A549 (cell line): ENCODE measurements at regions not wholly inside any gene's neighbourhood (a gene's known extent, or its start where the extent isn't known, plus 50 kb on each side); places are given as distances from the start of the nearest gene placed in this dataset.
A peak's percentile ranks its signal among the peaks of the same experiment; 100 is the strongest.

Experiments
- ATAC-seq, 2 experiments: fragments of 200-7000 bp in 1 of 2; fragments of >200 bp in 1 of 2; cut with Nextera tagmentation in 1 of 2; cut with Tn5 transposase in 1 of 2; 3 replicates each; pipeline versions ENCODE4 v1.8.0 to v1.9.1; 2018 to 2020; ENCODE audit warnings: mild to moderate bottlenecking in 1 of 2, moderate library complexity in 1 of 2
- CTCF ChIA-PET: fragments of 300-600 bp; sonication (Branson Sonifier 250); formaldehyde crosslinking; extraction: SDS; loops from one replicate; lab custom pipeline; 2021; ENCODE audit warnings: antibody characterized with exemption, inconsistent platforms; lab: Yijun Ruan, JAX
- POLR2A ChIA-PET: fragments of 350-600 bp; formaldehyde crosslinking; extraction: SDS; loops from one replicate; lab custom pipeline; 2021; ENCODE audit warnings: antibody characterized with exemption, inconsistent platforms; lab: Yijun Ruan, JAX
- DNase-seq, 2 experiments: peaks; one replicate each; pipeline versions ENCODE4 v3.0.0 to v3.0.0-alpha.2; 2011 to 2016; ENCODE audit warnings: low read depth in 1 of 2, low spot score in 1 of 2
- FAIRE-seq: peaks from 2 replicates; lab custom pipeline; 2011; peaks lifted over from hg19 to GRCh38; lab: Jason Lieb, UNC
- H3K27ac ChIP-seq, 2 experiments: fragments of >200 bp; sonication (Bioruptor Twin); formaldehyde crosslinking; 3 replicates each; pipeline ENCODE4 v1.5.1; 2016 to 2017
- H3K4me1 ChIP-seq: fragments of >200 bp; sonication (Bioruptor Twin); formaldehyde crosslinking; 3 replicates; pipeline ENCODE4 v1.6.1; 2016
- H3K4me2 ChIP-seq: fragments of >200 bp; sonication (Bioruptor Twin); formaldehyde crosslinking; 3 replicates; pipeline ENCODE4 v1.6.1; 2016
- H3K4me3 ChIP-seq: fragments of >200 bp; sonication (Bioruptor Twin); formaldehyde crosslinking; 3 replicates; pipeline ENCODE4 v1.5.1; 2016
- H3K9me3 ChIP-seq: fragments of >200 bp; sonication (Bioruptor Twin); formaldehyde crosslinking; 3 replicates; pipeline ENCODE4 v1.6.1; 2016
- CBX2 ChIP-seq: fragments of 200-600 bp; sonication (generic); IDR thresholded peaks from 2 replicates; pipeline ENCODE4 v1.6.1; 2016; ENCODE audit warnings: low read depth, mild to moderate bottlenecking, borderline replicate concordance
- CBX8 ChIP-seq: fragments of 200-600 bp; sonication (generic); IDR thresholded peaks from 2 replicates; pipeline ENCODE4 v1.6.1; 2016
- CEBPB ChIP-seq, 2 experiments: fragments of >200 bp in 1 of 2; sonication (Bioruptor Twin) in 1 of 2; formaldehyde crosslinking in 1 of 2; IDR thresholded peaks; 2 replicates each; pipeline ENCODE4 v1.6.1; 2012 to 2016
- CHD4 ChIP-seq: fragments of 200-600 bp; sonication (generic); IDR thresholded peaks from 2 replicates; pipeline ENCODE4 v1.6.1; 2016; ENCODE audit warnings: antibody characterized with exemption, mild to moderate bottlenecking, borderline replicate concordance
- EHMT2 ChIP-seq: fragments of 200-600 bp; sonication (generic); IDR thresholded peaks from 2 replicates; pipeline ENCODE4 v1.6.1; 2016; ENCODE audit warnings: antibody characterized with exemption, low read depth, mild to moderate bottlenecking, moderate library complexity
- EP300 ChIP-seq, 2 experiments: fragments of >200 bp; sonication (Bioruptor Twin); formaldehyde crosslinking; IDR thresholded peaks; 2 replicates in 1 of 2; 3 replicates in 1 of 2; pipeline ENCODE4 v1.6.1; 2016 to 2017
- FOSL2 ChIP-seq, 2 experiments: fragments of 450-650 bp in 1 of 2; fragments of >200 bp in 1 of 2; sonication (Bioruptor Twin) in 1 of 2; formaldehyde crosslinking; IDR thresholded peaks; 2 replicates each; pipeline versions ENCODE4 v1.5.0 to v1.6.1; 2016 to 2020; ENCODE audit warnings: mild to moderate bottlenecking in 1 of 2, moderate library complexity in 1 of 2
- HEYL ChIP-seq: fragments of 250-450 bp; sonication (Bioruptor Pico); IDR thresholded peaks from 2 replicates; pipeline ENCODE4 v1.8.0; 2021; ENCODE audit warnings: mild to moderate bottlenecking, moderate library complexity
- HOXA7 ChIP-seq: fragments of 250-450 bp; sonication (Bioruptor Pico); IDR thresholded peaks from 2 replicates; pipeline ENCODE4 v1.5.0; 2020; ENCODE audit warnings: mild to moderate bottlenecking, moderate library complexity
- HOXB5 ChIP-seq: fragments of 250-450 bp; sonication (Bioruptor Pico); IDR thresholded peaks from 2 replicates; pipeline ENCODE4 v1.5.0; 2020; ENCODE audit warnings: mild to moderate bottlenecking, moderate library complexity
- JUN ChIP-seq, 2 experiments: fragments of >200 bp; sonication (Bioruptor Twin); formaldehyde crosslinking; IDR thresholded peaks; 2 replicates in 1 of 2; 3 replicates in 1 of 2; pipeline ENCODE4 v1.6.1; 2016 to 2017
- JUNB ChIP-seq: fragments of >200 bp; sonication (Bioruptor Twin); formaldehyde crosslinking; IDR thresholded peaks from 2 replicates; pipeline ENCODE4 v1.6.1; 2016
- KDM1A ChIP-seq: fragments of 200-600 bp; sonication (generic); IDR thresholded peaks from 2 replicates; pipeline ENCODE4 v1.6.1; 2016; ENCODE audit warnings: low read depth, mild to moderate bottlenecking
- MAFK ChIP-seq: fragments of 450-650 bp; IDR thresholded peaks from 2 replicates; pipeline ENCODE4 v1.6.1; 2014; ENCODE audit not compliant: partially characterized antibody
- POLR2A ChIP-seq: IDR thresholded peaks from 2 replicates; pipeline ENCODE4 v1.6.1; 2012; ENCODE audit warnings: mild to moderate bottlenecking, low read length
- RAD21 ChIP-seq, 2 experiments: fragments of >200 bp in 1 of 2; sonication (Bioruptor Twin) in 1 of 2; formaldehyde crosslinking in 1 of 2; IDR thresholded peaks in 1 of 2; conservative IDR thresholded peaks in 1 of 2; 2 replicates in 1 of 2; 3 replicates in 1 of 2; pipeline ENCODE4 v1.6.1; 2012 to 2018; ENCODE audit warnings: inconsistent platforms in 1 of 2
- RFX5 ChIP-seq: fragments of 450-650 bp; IDR thresholded peaks from 2 replicates; pipeline ENCODE4 v1.7.1; 2014; ENCODE audit warnings: antibody characterized with exemption, mild to moderate bottlenecking, moderate library complexity
- TFCP2L1 ChIP-seq: fragments of 250-450 bp; sonication (Bioruptor Pico); IDR thresholded peaks from 2 replicates; pipeline ENCODE4 v1.5.0; 2021; ENCODE audit warnings: mild to moderate bottlenecking
- TP53 ChIP-seq: fragments of 250-450 bp; sonication (Bioruptor Pico); IDR thresholded peaks from 2 replicates; pipeline ENCODE4 v1.5.0; 2021; ENCODE audit warnings: mild to moderate bottlenecking, moderate library complexity
- ZC3H11A ChIP-seq: fragments of 450-650 bp; IDR thresholded peaks from 2 replicates; pipeline ENCODE4 v1.6.1; 2014; ENCODE audit warnings: antibody characterized with exemption, mild to moderate bottlenecking
- ZFP36 ChIP-seq: fragments of 450-650 bp; IDR thresholded peaks from 2 replicates; pipeline ENCODE4 v1.6.1; 2014; ENCODE audit warnings: borderline replicate concordance; ENCODE audit not compliant: partially characterized antibody
- ZSCAN20 ChIP-seq: fragments of 250-450 bp; sonication (Bioruptor Pico); IDR thresholded peaks from 2 replicates; pipeline ENCODE4 v1.8.0; 2022; ENCODE audit warnings: mild to moderate bottlenecking, moderate library complexity
- WGBS: methylation state at CpG from one replicate; pipeline ENCODE4 v1.1.6; 2017; ENCODE audit errors: missing lambda C conversion rate; 5-methylcytosine and 5-hydroxymethylcytosine counted together
- TF ChIP-seq, protein P1 (sequence below): fragments of >200 bp; sonication (Bioruptor Twin); formaldehyde crosslinking; IDR thresholded peaks from 2 replicates; pipeline ENCODE4 v1.6.1; 2016
- TF ChIP-seq, protein P2 (sequence below): fragments of >200 bp; sonication (Bioruptor Twin); formaldehyde crosslinking; IDR thresholded peaks from 3 replicates; pipeline ENCODE4 v1.5.1; 2016
- TF ChIP-seq, protein P3 (sequence below): fragments of >200 bp; sonication (Bioruptor Twin); formaldehyde crosslinking; IDR thresholded peaks from 3 replicates; pipeline ENCODE4 v1.6.1; 2016
- TF ChIP-seq, protein P4 (sequence below): fragments of 450-650 bp; IDR thresholded peaks from 2 replicates; pipeline ENCODE4 v1.6.1; 2014; ENCODE audit warnings: antibody characterized with exemption
- TF ChIP-seq, protein P5 (sequence below): IDR thresholded peaks from 2 replicates; pipeline ENCODE4 v1.6.1; 2012
- TF ChIP-seq, protein P6 (sequence below): fragments of 200-600 bp; sonication (generic); IDR thresholded peaks from 2 replicates; pipeline ENCODE4 v1.6.1; 2016; ENCODE audit warnings: antibody characterized with exemption, mild to moderate bottlenecking, moderate library complexity

DNA sequence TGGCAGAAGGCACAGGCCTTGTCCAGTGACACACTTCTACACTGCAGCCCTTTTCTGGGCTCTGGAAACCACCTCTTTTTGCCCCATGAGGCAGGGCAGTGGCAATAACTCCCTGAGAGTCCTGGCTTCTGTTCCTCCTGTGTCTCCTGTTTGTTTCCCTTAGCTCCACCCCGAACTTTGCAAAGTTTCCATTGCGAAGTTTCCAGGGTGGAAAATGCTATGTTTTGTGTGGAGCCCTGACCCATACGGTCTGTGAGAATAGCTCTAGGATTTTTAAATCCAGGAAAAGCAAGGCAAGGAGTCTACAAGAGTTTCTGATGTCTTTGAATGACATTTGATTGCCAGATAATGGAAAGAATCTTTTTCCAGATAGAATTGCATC, 92.2 kb upstream of the AKR1E2 start:
- Histone ChIP-seq H3K27ac (peak overlapping the region; percentile 59 to 72), H3K4me3 (no peak overlapping the region), H3K4me1 (peaks cover 29% of the 10 kb centered on the region), H3K9me3 (no peaks in the 10 kb centered on the region)
- DNase-seq: no peak
- POLR2A ChIA-PET: no interaction called here
- FAIRE-seq: no peak
- ATAC-seq: peak in 1 of 2 experiments; percentile 46; a peak in 3 of 6 replicates
- TF ChIP-seq MAFK (no peak), HEYL (CRISPR knock-in tag) (no peak), CHD4 (no peak), POLR2A (no peak), HOXB5 (CRISPR knock-in tag) (no peak), ZSCAN20 (no peak), ZC3H11A (no peak), ZFP36 (no peak), JUNB (no peak), HOXA7 (CRISPR knock-in tag) (no peak), CBX8 (no peak), JUN (IDR thresholded peaks at IDR 0.05) (no peak), CBX2 (no peak), TFCP2L1 (CRISPR knock-in tag) (no peak)
- TF ChIP-seq, protein P1, sequence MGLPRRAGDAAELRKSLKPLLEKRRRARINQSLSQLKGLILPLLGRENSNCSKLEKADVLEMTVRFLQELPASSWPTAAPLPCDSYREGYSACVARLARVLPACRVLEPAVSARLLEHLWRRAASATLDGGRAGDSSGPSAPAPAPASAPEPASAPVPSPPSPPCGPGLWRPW: no peak
- TF ChIP-seq, protein P2, sequence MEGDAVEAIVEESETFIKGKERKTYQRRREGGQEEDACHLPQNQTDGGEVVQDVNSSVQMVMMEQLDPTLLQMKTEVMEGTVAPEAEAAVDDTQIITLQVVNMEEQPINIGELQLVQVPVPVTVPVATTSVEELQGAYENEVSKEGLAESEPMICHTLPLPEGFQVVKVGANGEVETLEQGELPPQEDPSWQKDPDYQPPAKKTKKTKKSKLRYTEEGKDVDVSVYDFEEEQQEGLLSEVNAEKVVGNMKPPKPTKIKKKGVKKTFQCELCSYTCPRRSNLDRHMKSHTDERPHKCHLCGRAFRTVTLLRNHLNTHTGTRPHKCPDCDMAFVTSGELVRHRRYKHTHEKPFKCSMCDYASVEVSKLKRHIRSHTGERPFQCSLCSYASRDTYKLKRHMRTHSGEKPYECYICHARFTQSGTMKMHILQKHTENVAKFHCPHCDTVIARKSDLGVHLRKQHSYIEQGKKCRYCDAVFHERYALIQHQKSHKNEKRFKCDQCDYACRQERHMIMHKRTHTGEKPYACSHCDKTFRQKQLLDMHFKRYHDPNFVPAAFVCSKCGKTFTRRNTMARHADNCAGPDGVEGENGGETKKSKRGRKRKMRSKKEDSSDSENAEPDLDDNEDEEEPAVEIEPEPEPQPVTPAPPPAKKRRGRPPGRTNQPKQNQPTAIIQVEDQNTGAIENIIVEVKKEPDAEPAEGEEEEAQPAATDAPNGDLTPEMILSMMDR: no peak
- TF ChIP-seq, protein P3, sequence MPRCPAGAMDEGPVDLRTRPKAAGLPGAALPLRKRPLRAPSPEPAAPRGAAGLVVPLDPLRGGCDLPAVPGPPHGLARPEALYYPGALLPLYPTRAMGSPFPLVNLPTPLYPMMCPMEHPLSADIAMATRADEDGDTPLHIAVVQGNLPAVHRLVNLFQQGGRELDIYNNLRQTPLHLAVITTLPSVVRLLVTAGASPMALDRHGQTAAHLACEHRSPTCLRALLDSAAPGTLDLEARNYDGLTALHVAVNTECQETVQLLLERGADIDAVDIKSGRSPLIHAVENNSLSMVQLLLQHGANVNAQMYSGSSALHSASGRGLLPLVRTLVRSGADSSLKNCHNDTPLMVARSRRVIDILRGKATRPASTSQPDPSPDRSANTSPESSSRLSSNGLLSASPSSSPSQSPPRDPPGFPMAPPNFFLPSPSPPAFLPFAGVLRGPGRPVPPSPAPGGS: no peak
- TF ChIP-seq, protein P4, sequence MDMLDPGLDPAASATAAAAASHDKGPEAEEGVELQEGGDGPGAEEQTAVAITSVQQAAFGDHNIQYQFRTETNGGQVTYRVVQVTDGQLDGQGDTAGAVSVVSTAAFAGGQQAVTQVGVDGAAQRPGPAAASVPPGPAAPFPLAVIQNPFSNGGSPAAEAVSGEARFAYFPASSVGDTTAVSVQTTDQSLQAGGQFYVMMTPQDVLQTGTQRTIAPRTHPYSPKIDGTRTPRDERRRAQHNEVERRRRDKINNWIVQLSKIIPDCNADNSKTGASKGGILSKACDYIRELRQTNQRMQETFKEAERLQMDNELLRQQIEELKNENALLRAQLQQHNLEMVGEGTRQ: no peak
- TF ChIP-seq, all 56 proteins: peak for 0
- H3K4me2 ChIP-seq: peak overlapping the region; percentile 19; the same call in 2 of the 3 replicates
- 48% methylated on average over 3 of the region's 3 CpGs for WGBS
- CTCF ChIA-PET: interaction anchor here (0.9 to 1.1 kb wide), 2 partner anchors 23 to 33 kb away, joined by 3 to 5 read pairs; no protein-coding TSS in a partner anchor

DNA sequence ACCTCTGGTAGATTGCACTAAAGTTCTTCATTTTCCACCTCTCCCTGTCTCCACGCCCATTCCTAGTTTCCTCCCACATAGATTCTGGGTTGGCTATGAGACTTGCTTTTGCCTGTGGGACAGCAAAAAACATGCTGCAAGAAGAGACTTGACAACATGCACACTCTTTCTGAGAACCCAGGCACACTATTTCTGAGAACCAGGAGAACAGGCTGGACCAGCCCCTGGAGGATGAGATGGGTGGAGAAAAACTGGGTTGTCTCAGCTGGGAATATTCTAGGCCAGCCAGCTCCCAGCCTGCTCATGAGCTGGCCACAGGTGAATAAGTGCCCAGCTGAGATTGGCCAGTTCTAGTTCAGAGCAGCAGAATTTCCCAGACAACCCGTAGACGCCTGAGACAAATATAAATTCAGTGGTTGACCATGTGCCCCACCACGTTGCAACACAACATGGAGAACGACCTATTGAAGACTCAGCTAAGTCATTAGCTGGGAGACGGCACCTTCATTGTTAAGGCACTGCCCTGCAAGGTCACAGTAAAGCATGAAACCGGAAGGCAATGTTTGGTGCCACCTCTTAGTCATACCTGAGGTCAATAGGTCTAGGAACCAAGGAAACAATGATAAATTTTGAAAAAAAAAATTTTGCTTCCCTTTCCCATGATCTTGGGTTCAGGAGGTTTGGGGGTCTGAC, 92.7 kb upstream of the AKR1E2 start:
- no peaks in the 10 kb centered on the region for H3K9me3 ChIP-seq
- peak in 1 of 2 experiments; percentile 60; a peak in 3 of 6 replicates for ATAC-seq
- peaks cover 29% of the 10 kb centered on the region for H3K4me1 ChIP-seq
- ChIA-PET CTCF (interaction anchor here (0.9 to 1.1 kb wide), 2 partner anchors 23 to 33 kb away, joined by 3 to 5 read pairs; no protein-coding TSS in a partner anchor), POLR2A (no interaction called here)
- H3K27ac ChIP-seq: peak overlapping the region; percentile 59 to 72
- peak in 1 of 2 experiments; percentile 70 for DNase-seq
- H3K4me3 ChIP-seq: no peak overlapping the region
- no peak for FAIRE-seq
- H3K4me2 ChIP-seq: peak overlapping the region; percentile 19; the same call in 2 of the 3 replicates
- 40% methylated on average over 7 of the region's 7 CpGs for WGBS
- no peak for TF ChIP-seq EHMT2
- no peak for TF ChIP-seq EP300 (IDR thresholded peaks at IDR 0.05)
- 0 out of 4 replicates have a peak, but pooled peaks of 1 of the 2 experiments have one; percentile 28 for TF ChIP-seq CEBPB (IDR thresholded peaks at IDR 0.05)
- TF ChIP-seq, protein P4: peak; percentile 40; the same call in 1 of the 2 replicates
- no peak for TF ChIP-seq TP53 (CRISPR knock-in tag)
- TF ChIP-seq HEYL (CRISPR knock-in tag): no peak
- TF ChIP-seq, protein P1: no peak
- TF ChIP-seq FOSL2 (IDR thresholded peaks at IDR 0.05): no peak
- TF ChIP-seq FOSL2 (CRISPR knock-in tag; IDR thresholded peaks at IDR 0.05): peak; percentile 33; the same call in 1 of the 2 replicates
- no peak for TF ChIP-seq KDM1A
- TF ChIP-seq RAD21 (conservative IDR thresholded peaks at IDR 0.05 in 1 of 2, IDR thresholded peaks at IDR 0.05 in 1 of 2): no peak
- TF ChIP-seq, protein P5, sequence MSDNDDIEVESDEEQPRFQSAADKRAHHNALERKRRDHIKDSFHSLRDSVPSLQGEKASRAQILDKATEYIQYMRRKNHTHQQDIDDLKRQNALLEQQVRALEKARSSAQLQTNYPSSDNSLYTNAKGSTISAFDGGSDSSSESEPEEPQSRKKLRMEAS: peak; percentile 59
- no peak for TF ChIP-seq RFX5
- TF ChIP-seq, protein P6, sequence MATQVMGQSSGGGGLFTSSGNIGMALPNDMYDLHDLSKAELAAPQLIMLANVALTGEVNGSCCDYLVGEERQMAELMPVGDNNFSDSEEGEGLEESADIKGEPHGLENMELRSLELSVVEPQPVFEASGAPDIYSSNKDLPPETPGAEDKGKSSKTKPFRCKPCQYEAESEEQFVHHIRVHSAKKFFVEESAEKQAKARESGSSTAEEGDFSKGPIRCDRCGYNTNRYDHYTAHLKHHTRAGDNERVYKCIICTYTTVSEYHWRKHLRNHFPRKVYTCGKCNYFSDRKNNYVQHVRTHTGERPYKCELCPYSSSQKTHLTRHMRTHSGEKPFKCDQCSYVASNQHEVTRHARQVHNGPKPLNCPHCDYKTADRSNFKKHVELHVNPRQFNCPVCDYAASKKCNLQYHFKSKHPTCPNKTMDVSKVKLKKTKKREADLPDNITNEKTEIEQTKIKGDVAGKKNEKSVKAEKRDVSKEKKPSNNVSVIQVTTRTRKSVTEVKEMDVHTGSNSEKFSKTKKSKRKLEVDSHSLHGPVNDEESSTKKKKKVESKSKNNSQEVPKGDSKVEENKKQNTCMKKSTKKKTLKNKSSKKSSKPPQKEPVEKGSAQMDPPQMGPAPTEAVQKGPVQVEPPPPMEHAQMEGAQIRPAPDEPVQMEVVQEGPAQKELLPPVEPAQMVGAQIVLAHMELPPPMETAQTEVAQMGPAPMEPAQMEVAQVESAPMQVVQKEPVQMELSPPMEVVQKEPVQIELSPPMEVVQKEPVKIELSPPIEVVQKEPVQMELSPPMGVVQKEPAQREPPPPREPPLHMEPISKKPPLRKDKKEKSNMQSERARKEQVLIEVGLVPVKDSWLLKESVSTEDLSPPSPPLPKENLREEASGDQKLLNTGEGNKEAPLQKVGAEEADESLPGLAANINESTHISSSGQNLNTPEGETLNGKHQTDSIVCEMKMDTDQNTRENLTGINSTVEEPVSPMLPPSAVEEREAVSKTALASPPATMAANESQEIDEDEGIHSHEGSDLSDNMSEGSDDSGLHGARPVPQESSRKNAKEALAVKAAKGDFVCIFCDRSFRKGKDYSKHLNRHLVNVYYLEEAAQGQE: no peak
- TF ChIP-seq MAFK: no peak
